HG03457 (cell line): ENCODE measurements at regions not wholly inside any gene's neighbourhood (a gene's known extent, or its start where the extent isn't known, plus 50 kb on each side); places are given as distances from the start of the nearest gene placed in this dataset.
"Not testable (repeated sequence)": the region's sequence is repeated elsewhere in the genome, so short reads cannot be mapped to it uniquely, and the experiment has no call there.

Source experiments
- ATAC-seq: cut with Tn5 transposase; IDR thresholded peaks from one replicate; pipeline ENCODE4 v1.9.1; 2021; ENCODE audit warnings: moderate number of reproducible peaks; ENCODE audit not compliant: unreplicated experiment

DNA sequence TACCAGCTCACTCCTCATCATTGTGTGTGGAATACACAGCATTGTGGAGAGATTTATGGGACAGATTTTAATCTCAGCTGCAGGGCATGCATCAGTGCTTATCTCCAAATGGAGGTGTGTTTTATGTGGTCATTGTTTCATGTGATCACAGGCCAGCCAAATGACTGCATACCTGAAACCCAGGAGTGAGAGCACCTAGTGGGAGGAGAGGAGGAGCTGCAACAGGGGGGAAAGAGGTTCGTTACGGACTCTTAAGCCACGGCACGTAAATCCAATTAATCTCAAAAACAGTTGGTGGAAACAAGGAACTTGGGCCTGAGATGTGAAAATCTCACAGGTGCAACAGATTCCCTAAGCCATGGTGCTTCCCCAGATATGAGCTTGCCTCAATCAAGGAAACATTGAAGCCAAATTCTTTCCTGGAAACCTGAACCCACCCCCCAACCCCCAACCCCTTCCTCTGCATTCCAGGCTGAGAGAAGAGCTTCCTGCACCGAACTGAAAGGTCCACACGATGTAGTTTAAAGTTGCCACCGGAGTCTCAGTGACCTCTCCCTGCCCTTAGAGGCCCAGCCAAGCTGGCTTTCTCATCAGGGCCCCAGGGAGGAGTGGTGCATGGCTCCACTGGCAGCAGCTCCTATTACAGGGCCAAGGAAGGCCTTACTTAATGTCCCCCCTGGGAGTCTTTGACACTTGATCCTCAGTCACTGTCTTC, 167.4 kb downstream of the C1D start:
- ATAC-seq: no peak

GRCh38 chr2:67896076-67896475, 166.7 kb downstream of the C1D start:
- ATAC-seq: no peak

DNA sequence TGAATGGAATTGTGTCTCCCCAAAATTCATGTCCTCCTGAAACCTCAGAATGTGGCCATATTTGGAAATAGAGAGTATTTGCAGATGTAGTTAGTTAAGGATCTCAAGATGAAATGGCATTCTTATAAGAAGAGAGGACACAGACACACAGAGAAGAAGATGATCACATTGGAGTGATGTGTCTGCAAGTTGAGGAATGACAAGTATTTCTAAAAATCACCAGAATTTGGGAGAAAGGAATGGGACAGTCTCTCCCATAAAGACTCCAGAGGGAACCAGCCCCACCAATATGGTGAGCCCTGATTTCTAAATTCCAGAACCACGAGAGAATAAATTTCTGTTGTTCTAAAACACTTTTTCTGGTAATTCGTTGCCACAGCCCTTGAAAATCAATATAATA, 166.3 kb downstream of the C1D start:
- no peak for ATAC-seq

DNA sequence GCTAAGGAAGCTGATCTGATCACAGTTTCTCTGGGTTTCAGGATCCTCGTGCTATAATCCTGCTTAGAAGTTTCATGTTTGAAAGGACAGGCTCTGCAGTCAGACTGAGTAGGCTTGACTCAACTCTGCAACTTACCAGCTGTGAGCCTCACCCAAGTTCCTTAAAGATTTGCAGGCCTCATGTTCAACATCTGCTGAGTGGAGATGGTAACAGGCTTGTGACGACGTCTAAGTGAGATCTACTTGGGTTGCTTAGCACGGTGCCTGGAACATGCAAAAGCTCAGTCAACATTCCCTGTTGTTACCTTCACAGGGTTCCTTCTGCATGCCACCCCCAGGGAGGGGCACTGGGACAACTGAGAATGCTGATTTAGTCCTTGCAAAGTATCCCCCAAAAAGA, 164.2 kb downstream of the C1D start:
- no peak for ATAC-seq

DNA sequence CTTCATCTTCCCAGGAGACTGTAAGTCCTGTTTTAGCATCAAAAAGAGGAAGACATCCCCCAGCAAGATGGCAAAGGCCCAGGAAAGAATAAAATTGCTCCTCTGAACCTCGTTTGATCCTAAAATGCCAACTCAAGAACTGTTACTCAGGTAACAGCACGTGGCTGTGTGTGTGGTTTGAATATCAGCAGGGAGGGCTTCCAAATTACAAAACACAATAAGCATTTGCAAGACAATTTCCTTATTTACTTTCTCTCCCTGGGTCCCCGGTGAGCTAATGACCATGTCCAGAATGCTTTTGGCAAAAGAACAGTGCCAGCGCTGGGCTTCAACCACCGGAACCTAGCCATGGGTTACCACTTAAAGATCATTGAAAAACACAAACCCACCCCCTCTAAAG, 163.6 kb downstream of the C1D start:
- ATAC-seq: no peak

DNA sequence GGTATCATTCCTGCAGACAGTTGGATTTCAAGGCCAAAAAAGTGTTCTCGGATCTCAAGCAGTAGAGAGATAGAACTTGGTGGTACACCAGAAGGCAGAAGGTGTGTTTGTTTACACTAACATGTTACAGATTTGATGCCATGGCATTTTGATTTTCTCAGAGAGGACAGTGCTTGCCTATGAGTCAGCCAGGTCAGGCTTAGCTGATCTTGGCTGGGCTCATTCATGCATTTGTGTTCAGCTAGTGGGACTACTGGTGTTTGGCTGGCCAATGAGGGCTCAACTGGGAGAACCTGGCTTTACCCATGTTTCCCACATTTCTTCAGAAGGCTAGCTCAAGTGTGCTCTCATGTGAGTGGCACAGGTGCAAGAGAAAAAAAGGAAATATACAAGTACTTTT, 162.0 kb downstream of the C1D start:
- no peak for ATAC-seq

DNA sequence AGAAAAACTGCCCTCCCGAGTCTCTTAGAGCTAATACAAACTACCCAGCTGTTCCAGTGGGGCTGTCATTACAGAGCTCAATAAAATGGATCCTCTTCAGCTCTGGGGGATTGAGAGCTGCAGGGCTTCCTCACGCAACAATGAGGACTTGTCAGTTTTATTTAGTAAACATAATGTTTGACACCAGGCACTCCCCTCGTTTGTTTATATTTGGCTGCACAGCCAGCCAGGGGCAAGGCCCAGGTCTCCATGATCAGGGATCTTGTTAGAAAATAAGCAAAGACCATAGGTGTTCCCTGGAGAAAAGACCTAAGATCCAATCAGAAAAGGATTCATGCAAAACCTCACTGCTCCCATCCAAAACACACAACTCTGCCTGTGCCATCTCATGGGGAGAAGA, 158.2 kb downstream of the C1D start:
- no peak for ATAC-seq

GRCh38 chr2:67904966-67905365, 157.8 kb downstream of the C1D start:
- ATAC-seq: no peak

- not testable (repeated sequence) for ATAC-seq
Measured at GRCh38 chr2:67906547-67906946, 156.3 kb downstream of the C1D start.

GRCh38 chr2:67917332-67918054, 145.3 kb downstream of the C1D start:
- ATAC-seq: no peak

DNA sequence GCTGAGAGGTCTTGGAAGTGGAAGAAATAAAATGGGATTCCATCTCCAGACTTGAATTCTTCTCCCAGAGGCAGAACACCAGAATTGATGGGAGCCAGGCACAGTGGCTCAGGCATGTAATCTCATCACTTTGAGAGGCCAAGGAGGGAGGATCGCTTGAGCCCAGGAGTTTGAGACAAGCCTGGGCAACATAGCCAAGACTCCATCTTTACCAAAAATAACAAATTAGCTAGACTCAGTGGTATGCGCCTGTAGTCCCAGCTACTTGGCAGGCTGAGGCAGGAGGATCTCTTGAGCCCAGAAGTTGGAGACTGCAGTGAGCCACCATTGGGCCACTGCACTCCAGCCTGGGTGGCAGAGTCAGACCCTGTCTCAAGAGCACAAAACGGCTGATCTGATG, 144.3 kb downstream of the C1D start:
- ATAC-seq: no peak

GRCh38 chr2:67919490-67919889, 143.3 kb downstream of the C1D start:
- ATAC-seq: no peak

DNA sequence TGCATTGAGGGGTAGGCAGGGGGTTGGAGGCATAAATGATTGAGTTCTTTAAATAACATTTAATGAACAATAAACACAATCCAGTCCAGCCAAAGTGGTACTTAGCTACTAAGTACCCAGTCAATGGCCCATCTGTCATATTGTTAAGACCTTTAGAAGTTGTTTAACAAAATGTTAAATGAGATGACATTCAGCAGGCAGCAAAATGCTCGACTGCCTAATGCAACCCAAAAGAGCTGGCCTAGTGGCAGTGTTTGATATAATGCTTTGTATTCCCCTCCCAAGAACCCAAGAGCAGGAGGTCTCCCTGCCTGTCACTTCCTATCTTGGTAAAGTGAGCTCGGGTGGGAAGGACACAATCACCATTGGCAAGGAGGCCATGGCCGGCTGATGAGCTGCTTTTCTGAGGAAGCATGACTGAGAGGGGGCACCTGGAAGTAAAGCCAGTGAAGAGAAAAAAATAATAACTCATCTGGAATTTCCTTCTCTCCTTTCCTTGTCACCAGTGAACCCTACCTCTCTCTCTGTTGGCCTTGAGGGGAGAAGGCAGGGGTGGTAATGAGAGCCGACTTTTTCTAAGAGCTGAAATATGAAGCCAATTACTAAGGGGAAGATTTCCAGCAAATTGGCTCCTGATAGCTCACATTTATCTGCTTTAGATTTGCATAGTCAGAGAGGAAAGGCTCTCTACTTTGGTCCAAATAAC, 140.6 kb downstream of the C1D start:
- no peak for ATAC-seq

DNA sequence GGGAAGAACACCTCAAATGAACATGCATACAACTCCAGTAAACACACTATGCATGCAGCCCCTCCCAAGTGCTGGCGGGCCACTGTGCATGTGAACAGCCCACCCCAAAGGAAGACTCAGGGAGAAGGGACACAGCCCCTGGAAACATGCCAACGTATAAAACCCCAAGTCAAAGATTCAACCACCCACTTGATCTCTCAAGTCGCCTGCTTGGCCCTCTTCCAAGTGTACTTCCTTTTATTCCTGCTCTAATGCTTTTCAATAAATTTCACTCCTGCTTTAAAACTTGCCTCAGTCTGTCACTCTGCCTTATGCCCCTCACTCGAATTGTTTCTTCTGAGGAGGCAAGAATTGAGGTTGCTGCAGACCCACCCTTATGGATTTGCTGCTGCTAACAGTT, 139.1 kb downstream of the C1D start:
- no peak for ATAC-seq

DNA sequence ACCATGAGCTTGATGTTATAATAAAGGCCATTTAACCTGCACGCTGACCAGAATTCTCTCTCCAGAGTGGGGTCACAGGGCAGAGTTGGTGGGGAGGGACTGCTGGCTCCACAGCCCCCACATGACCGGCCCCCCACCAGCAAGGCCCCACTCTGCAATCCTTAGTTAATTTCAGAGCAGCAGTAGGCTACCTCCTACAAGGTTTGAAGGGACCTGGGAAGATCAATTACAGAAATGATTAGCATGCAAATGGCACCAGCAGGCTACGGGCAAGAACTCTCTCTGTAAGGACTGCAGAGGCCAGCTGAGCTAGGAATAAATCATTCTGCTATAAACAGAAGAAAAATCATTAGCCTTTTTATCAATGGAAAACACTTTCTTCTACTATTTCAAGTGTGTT, 135.3 kb downstream of the C1D start:
- no peak for ATAC-seq

DNA sequence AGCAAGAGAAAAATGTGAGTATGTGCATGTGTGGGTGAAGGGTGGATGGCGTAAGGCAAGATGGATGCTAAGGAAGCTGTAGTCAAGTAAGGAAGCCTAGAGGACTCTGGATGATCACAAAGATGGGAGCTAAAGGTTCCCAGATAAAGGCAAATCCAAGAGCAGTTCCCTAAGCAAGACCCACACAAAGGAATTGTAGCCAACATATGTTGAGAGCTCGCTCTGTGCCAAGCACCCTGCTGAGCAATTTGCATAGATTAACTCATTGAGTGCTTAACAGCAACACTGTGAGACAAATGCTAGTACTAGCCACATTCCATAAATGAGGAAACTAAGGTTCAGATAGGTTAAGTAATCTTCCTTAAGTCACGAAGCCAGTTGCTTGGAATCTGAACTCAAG, 132.6 kb downstream of the C1D start:
- no peak for ATAC-seq

GRCh38 chr2:67936969-67937368, 125.8 kb downstream of the C1D start:
- no peak for ATAC-seq

GRCh38 chr2:67938053-67938452, 124.8 kb downstream of the C1D start:
- ATAC-seq: no peak

DNA sequence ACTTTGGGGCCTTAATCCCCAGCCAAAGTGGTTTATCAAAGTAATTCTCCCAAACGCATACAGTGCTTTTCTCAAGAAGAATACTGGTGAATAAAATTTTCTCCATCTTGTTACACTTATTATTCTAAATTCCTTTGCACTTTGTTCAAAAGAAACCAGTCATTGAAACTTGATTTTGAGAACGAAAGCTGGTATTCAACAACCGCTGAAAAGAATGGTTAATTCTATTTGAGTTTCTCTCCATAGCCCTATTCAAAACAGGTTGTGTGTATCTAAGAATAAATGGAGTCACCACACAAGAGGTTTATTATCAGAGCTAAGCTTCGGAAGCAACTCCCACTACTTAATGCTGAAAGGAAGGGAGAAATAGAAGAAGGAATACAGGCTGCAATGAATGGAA, 117.7 kb downstream of the C1D start:
- no peak for ATAC-seq

- ATAC-seq: no peak
Measured at GRCh38 chr2:67945940-67946339, 116.9 kb downstream of the C1D start.

- ATAC-seq: no peak
Measured at GRCh38 chr2:67948057-67948456, 114.7 kb downstream of the C1D start.

- ATAC-seq: no peak
Measured at GRCh38 chr2:67948506-67948905, 114.3 kb downstream of the C1D start.
